NCI-H2227 treated with DMSO at 0.1 percent for 48 hours (cell line): ENCODE measurements at regions not wholly inside any gene's neighbourhood (a gene's known extent, or its start where the extent isn't known, plus 50 kb on each side); places are given as distances from the start of the nearest gene placed in this dataset.
"Not testable (repeated sequence)": the region's sequence is repeated elsewhere in the genome, so short reads cannot be mapped to it uniquely, and the experiment has no call there.

ENCODE experiments used
- DNase-seq: peaks from one replicate; lab custom pipeline; 2025; lab: John Stamatoyannopoulos, UW

DNA sequence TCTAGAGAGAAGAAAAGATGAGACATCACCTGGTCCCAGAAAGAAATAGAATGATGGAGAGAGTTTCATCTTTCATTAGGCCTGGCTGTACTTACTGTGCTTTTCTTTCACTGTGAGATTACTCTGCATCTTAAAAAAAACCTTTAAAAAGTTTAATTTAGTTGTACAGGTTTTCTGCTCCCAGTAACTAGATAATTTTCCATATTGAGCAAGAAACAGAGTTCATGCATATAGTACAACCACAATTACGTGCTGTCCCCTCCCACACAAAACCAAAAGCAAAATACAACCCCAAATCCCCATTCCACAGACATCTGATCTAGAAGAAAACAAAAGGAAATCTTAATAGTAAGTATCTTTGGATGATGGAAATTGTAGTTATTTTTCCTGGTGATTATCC is 371.2 kb downstream of the SH2D1A start:
- DNase-seq: no peak

DNA sequence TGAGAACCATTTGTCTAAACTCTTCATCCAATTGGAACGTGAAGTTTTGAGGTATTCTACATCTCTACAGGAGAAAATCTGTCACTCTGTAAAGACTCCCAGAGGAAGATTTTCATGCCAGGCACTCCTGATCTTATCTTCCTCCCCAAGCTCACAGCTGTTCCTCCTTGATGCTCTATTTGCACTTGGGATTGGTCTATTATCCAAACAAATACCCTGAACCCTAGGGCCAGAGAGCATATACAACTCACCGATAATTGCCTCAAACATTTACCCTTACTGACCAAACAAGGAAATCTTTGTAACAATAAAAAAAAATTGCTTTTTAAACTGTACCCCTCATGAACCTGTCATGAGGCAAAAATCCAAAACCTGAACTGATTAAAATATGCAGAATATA is 372.7 kb downstream of the SH2D1A start:
- DNase-seq: no peak

GRCh38 chrX:124720532-124720931 is 374.2 kb downstream of the SH2D1A start:
- DNase-seq: no peak

DNA sequence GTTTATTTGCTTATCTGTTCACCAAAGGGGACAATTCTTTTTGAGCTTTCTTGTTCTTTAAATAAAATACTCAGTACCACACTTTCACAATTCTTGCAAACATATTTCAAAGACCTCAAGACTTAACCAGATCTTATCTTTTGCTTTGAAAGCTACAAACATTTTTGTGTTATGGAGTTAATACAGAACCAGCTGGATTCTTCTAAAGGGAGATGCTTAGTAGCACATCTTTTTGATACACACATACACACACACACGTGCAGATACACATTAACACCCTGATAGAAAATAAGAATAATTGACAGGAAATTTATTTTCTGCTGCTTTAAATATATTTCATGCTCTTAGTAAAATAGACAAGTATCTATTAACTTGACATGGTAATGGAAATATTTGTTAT is 379.1 kb downstream of the SH2D1A start:
- no peak for DNase-seq

DNA sequence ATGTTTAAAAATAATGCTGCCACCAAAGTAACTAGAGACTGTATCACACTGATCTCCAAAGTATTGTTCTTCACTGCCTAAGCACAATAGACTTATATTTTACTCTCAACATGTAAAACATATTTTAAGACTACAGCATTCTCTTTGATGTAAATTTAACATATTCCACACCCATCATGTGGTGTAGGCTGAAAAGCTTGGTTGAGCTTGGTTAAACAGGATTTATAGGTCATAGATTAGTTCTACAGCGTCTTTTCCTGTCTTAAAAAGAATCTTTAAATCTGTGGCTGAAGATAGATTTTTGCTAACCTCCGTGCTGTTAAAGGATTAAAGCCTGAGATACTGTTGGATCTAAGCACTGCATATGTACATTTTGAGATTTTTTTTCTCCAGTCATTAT is 379.9 kb downstream of the SH2D1A start:
- no peak for DNase-seq

DNA sequence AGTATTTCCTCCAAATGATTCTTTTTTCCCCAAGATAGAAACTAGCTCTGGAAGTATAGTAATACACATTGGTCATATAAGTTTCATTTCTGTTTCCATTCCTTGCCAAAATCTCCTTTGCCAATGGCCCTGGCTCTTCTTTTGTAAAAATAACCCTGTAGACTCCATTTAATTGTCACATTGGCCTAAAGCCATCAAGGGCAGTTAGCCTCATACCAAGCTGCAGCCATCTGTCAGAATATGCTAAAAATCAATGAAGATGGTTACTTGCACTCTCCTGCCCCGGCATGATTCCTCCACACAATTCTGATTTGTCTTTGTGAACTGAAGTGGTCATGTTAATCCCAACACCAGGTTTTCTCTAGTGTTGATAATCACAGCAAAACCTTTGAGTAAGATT is 380.5 kb downstream of the SH2D1A start:
- no peak for DNase-seq

- no peak for DNase-seq
Measured at GRCh38 chrX:124736553-124737270, 390.3 kb downstream of the SH2D1A start.

- no peak for DNase-seq
Measured at GRCh38 chrX:124737771-124738170, 391.4 kb downstream of the SH2D1A start.

- no peak for DNase-seq
Measured at GRCh38 chrX:124747295-124747694, 400.9 kb downstream of the SH2D1A start.

DNA sequence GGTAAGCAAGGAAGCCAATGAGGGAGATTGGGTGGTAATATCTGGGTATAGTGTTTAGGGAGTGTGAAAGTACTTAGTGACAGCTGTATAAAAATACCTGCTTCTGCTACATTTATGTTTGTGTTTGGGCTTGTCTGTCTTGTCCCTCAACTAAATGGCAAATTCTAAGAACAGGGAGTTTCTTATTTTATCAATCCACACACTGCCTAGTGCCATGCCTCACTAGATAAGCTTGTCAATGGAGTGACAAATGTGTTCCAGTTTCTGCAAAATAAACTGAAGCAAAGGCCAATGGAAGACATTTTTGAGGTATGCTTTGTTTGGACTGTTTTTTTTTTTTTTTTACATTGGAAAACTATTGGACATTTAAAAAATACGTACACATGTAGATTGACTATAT is 418.0 kb downstream of the SH2D1A start:
- no peak for DNase-seq

GRCh38 chrX:124769166-124769565 is 422.8 kb downstream of the SH2D1A start:
- no peak for DNase-seq

DNA sequence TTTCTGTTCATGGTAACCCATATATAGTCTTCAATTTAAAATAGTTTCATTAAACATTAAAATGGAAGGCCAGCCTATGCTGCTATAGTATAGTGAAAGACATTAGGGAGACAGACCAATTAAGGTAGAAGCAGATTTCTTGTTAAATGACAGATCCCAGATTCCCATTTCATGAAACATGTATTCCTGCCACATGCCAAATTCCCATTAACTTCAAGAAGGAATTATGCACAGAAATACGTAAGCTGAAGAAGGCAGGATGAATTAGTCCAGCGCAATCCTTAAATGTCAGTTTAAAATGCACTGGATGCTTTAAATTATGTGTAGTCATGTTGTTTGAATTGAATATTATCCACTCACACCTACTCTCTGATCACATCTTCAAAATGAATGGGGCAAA is 424.9 kb downstream of the SH2D1A start:
- no peak for DNase-seq

DNA sequence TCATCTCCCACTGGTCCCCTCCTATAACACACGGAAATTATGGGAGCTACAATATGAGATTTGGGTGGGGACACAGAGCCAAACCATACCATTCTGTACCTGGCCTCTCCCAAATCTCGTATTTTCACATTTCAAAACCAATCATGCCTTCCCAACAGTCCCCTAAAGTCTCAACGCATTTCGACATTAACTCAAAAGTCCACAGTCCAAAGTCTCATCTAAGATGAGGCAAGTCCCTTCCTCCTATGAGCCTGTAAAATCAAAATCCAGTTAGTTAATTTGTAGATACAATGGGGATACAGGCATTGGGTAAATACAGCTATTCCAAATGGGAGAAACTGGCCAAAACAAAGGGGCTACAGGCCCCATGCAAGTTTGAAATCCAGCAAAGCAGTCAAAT is 441.9 kb downstream of the SH2D1A start:
- not testable (repeated sequence) for DNase-seq

- not testable (repeated sequence) for DNase-seq
Measured at GRCh38 chrX:124789874-124790273, 443.5 kb downstream of the SH2D1A start.

GRCh38 chrX:124791492-124792095 is 445.2 kb downstream of the SH2D1A start:
- no peak for DNase-seq

DNA sequence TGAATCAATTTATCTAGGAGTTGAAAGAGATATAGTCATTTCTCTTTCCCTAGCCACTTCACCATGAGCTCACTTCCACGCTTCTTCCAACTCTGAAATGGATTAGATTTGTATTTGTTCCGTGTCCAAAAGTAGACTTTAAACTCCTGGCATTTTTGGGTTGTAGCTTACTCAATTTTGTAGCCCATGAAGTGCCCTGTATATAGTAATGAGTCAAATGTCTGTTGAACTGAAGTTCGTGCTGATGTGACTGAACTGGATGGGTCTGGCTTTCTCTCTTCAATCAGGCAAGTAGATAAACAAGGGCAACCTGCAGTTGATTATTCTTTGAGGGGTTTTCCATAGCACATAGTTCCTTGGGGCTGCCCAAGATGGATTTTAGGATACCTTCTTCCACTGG is 450.6 kb downstream of the SH2D1A start:
- no peak for DNase-seq

- no peak for DNase-seq
Measured at GRCh38 chrX:124804962-124805361, 458.6 kb downstream of the SH2D1A start.

- no peak for DNase-seq
Measured at GRCh38 chrX:124805486-124805885, 459.1 kb downstream of the SH2D1A start.

GRCh38 chrX:124814106-124814505 is 467.7 kb downstream of the SH2D1A start:
- DNase-seq: no peak

- DNase-seq: no peak
Measured at GRCh38 chrX:124818033-124818432, 471.7 kb downstream of the SH2D1A start.

- DNase-seq: no peak
Measured at GRCh38 chrX:124818764-124819163, 472.4 kb downstream of the SH2D1A start.

- no peak for DNase-seq
Measured at GRCh38 chrX:124820738-124821137, 474.4 kb downstream of the SH2D1A start.

GRCh38 chrX:124827258-124827845 is 481.0 kb downstream of the SH2D1A start:
- DNase-seq: no peak

DNA sequence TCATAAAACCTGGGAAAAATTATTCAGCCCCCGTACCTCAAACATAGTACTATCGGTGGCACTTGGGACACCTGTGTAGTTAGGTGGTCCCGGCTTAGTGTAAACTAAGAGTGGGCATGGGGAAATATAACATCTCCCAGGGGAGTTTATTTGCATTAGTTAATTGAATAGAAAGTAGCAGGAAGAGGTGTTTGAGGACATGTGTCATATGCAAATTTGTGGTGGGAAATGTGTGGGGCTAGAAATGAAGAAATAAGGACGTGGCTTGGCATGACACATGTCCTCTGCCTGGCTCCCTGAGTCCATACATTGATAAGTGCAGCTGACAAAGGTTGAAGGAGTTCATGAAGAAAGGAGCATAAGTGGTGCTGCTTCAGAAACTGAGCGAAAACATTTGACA is 483.6 kb downstream of the SH2D1A start:
- no peak for DNase-seq
